ENCODE measurements at regions not wholly inside any gene's neighbourhood (a gene's known extent, or its start where the extent isn't known, plus 50 kb on each side); places are given as distances from the start of the nearest gene placed in this dataset.

DNA sequence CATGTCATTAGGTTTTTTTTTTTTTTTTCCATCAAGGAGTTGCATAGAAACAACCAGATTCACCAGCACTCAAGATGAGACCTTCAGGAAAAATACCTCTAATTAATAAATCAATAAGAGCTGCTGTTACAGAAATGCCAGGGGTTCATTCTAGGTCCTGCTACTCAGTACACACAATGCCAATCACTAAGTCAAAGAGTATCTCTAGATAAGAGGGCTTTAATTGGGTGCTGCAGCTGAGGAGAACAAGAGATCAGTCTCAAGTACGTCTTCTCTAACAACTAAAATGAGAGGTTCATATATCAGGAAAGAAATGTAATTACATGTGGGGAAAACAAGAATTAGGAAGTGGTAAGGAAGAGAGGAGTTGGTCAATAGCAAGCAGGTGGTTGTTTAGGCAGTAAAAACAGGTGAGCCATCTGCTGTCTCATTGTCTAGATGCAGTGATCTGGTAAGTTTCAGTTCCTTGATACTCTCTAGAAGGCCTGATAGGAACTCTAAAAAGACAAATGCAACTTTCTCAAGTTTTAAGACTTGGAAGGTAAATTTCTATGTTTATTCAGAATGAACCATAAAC, 272.9 kb upstream of the ZWINT start:
- POLR2A ChIA-PET: no interaction called here
- 100% methylated on average over 1 of the region's 1 CpG for WGBS (ENCODE audit: insufficient coverage)
- Histone ChIP-seq H3K27me3 (replicated peaks in 1 of 2; ENCODE audit: control insufficient read depth in 2 of 2, extremely low read depth in 1 of 2, insufficient read depth in 2 of 2, low read length in 1 of 2) (no peaks in the 10 kb centered on the region), H3K4me3 (ENCODE audit: control insufficient read depth in 1 of 2, extremely low read depth in 1 of 2, low read length in 1 of 2) (no peak overlapping the region), H3K36me3 (ENCODE audit: control insufficient read depth in 2 of 2, extremely low read depth in 1 of 2, insufficient read depth in 1 of 2, low read length in 1 of 2) (no peaks in the 10 kb centered on the region), H3K4me1 (ENCODE audit: control insufficient read depth in 1 of 2, extremely low read depth in 1 of 2, insufficient read depth in 2 of 2, low read length in 2 of 2) (no peaks in the 10 kb centered on the region), H3K27ac (ENCODE audit: low read length) (no peak overlapping the region), H3K9me3 (no peaks in the 10 kb centered on the region)
- no peak overlapping the region for H3K27ac Mint-ChIP-seq
- no peaks in the 10 kb centered on the region for H3K27me3 Mint-ChIP-seq
- CTCF ChIA-PET: no interaction called here
- H3K4me1 Mint-ChIP-seq: no peaks in the 10 kb centered on the region
- no peak overlapping the region for H3K4me3 Mint-ChIP-seq
- DNase-seq: no peak
- no peaks in the 10 kb centered on the region for H3K36me3 Mint-ChIP-seq
- peaks cover 6 to 19% (median 17%) of the 10 kb centered on the region in 3 donors for H3K9me3 Mint-ChIP-seq
- ATAC-seq (replicated peaks in 1 of 4): no peak

DNA sequence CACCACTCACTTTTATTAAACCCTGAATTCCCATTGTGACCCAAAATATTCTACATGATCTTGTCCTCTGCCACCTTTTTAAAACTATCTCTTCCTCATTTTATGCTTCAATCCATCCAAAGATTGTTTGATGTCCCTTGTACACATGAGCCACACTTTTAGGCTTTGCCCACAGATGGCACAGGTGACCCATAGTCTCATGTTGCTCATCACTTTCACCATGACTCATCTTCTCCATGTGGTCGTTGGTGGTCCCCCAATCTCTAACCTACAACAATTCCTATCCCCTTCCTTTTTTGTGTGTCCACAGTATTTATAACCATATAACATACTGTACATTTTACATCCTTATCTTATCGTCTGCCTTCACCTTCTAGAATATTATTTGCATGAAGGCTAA, 271.5 kb upstream of the ZWINT start:
- ATAC-seq (replicated peaks in 1 of 4) (no peak), DNase-seq (no peak)
- H3K4me3 ChIP-seq (ENCODE audit: control insufficient read depth in 1 of 2, extremely low read depth in 1 of 2, low read length in 1 of 2): no peak overlapping the region
- H3K9me3 ChIP-seq: no peaks in the 10 kb centered on the region
- H3K9me3 Mint-ChIP-seq: peaks cover 7 to 21% (median 19%) of the 10 kb centered on the region in 3 donors
- whole genome bisulfite sequencing (ENCODE audit: insufficient coverage): 0% methylated on average over 1 of the region's 2 CpGs
- POLR2A ChIA-PET: no interaction called here
- H3K27ac ChIP-seq (ENCODE audit: low read length): no peak overlapping the region
- H3K4me1 ChIP-seq (ENCODE audit: control insufficient read depth in 1 of 2, extremely low read depth in 1 of 2, insufficient read depth in 2 of 2, low read length in 2 of 2): no peaks in the 10 kb centered on the region
- H3K27me3 Mint-ChIP-seq: no peaks in the 10 kb centered on the region
- no peaks in the 10 kb centered on the region for H3K36me3 Mint-ChIP-seq
- no peak overlapping the region for H3K4me3 Mint-ChIP-seq
- H3K27ac Mint-ChIP-seq: no peak overlapping the region
- H3K36me3 ChIP-seq (ENCODE audit: control insufficient read depth in 2 of 2, extremely low read depth in 1 of 2, insufficient read depth in 1 of 2, low read length in 1 of 2): no peaks in the 10 kb centered on the region
- H3K27me3 ChIP-seq (replicated peaks in 1 of 2; ENCODE audit: control insufficient read depth in 2 of 2, extremely low read depth in 1 of 2, insufficient read depth in 2 of 2, low read length in 1 of 2): no peaks in the 10 kb centered on the region
- H3K4me1 Mint-ChIP-seq: no peaks in the 10 kb centered on the region
- CTCF ChIA-PET: no interaction called here

DNA sequence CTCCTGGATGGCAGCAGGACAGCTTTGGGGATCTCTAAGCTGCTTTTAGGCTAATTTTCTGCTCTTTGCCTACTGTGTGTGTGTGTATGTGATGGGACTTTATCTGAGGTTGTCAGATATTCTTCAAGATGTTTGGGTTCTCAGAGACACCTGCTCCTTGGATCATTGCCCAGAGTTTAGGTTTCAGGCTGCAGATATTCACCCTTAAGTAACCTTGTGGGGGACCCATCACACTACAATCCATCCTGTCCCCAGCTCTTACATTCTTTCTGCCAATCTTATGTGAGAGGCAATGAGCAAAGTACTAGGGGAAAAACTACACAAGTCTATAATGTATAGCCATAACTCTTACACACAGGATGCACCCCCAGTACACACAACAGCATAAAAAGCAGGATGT, 263.0 kb upstream of the ZWINT start:
- Mint-ChIP-seq H3K4me1 (peaks cover 0 to 7% (median 0%) of the 10 kb centered on the region in 3 donors), H3K27me3 (no peaks in the 10 kb centered on the region), H3K4me3 (no peak overlapping the region), H3K36me3 (no peaks in the 10 kb centered on the region), H3K9me3 (peaks cover 4 to 23% (median 7%) of the 10 kb centered on the region in 3 donors), H3K27ac (no peak overlapping the region)
- H3K9me3 ChIP-seq: no peaks in the 10 kb centered on the region
- no peak overlapping the region for H3K4me3 ChIP-seq (ENCODE audit: control insufficient read depth in 1 of 2, extremely low read depth in 1 of 2, low read length in 1 of 2)
- no peak overlapping the region for H3K27ac ChIP-seq (ENCODE audit: low read length)
- no peaks in the 10 kb centered on the region for H3K36me3 ChIP-seq (ENCODE audit: control insufficient read depth in 2 of 2, extremely low read depth in 1 of 2, insufficient read depth in 1 of 2, low read length in 1 of 2)
- H3K27me3 ChIP-seq (replicated peaks in 1 of 2; ENCODE audit: control insufficient read depth in 2 of 2, extremely low read depth in 1 of 2, insufficient read depth in 2 of 2, low read length in 1 of 2): no peaks in the 10 kb centered on the region
- no peaks in the 10 kb centered on the region for H3K4me1 ChIP-seq (ENCODE audit: control insufficient read depth in 1 of 2, extremely low read depth in 1 of 2, insufficient read depth in 2 of 2, low read length in 2 of 2)
- DNase-seq (no peak), ATAC-seq (replicated peaks in 1 of 4) (no peak)
- ChIA-PET POLR2A (no interaction called here), CTCF (no interaction called here)

GRCh38 chr10:56623064-56623463, 262.0 kb upstream of the ZWINT start:
- H3K27me3 Mint-ChIP-seq: no peaks in the 10 kb centered on the region
- DNase-seq: no peak
- Histone ChIP-seq H3K9me3 (no peaks in the 10 kb centered on the region), H3K4me1 (ENCODE audit: control insufficient read depth in 1 of 2, extremely low read depth in 1 of 2, insufficient read depth in 2 of 2, low read length in 2 of 2) (no peaks in the 10 kb centered on the region), H3K4me3 (ENCODE audit: control insufficient read depth in 1 of 2, extremely low read depth in 1 of 2, low read length in 1 of 2) (no peak overlapping the region), H3K36me3 (ENCODE audit: control insufficient read depth in 2 of 2, extremely low read depth in 1 of 2, insufficient read depth in 1 of 2, low read length in 1 of 2) (no peaks in the 10 kb centered on the region), H3K27ac (ENCODE audit: low read length) (no peak overlapping the region), H3K27me3 (replicated peaks in 1 of 2; ENCODE audit: control insufficient read depth in 2 of 2, extremely low read depth in 1 of 2, insufficient read depth in 2 of 2, low read length in 1 of 2) (no peaks in the 10 kb centered on the region)
- H3K9me3 Mint-ChIP-seq: peaks cover 0 to 17% (median 7%) of the 10 kb centered on the region in 3 donors
- H3K4me1 Mint-ChIP-seq: peaks cover 0 to 7% (median 0%) of the 10 kb centered on the region in 3 donors
- H3K27ac Mint-ChIP-seq: no peak overlapping the region
- no peak for ATAC-seq (replicated peaks in 1 of 4)
- CTCF ChIA-PET: no interaction called here
- peak overlapping the region in 1 of 3 donors; percentile 37 for H3K4me3 Mint-ChIP-seq
- POLR2A ChIA-PET: no interaction called here
- H3K36me3 Mint-ChIP-seq: no peaks in the 10 kb centered on the region
- WGBS (ENCODE audit: insufficient coverage): no CpG with 5 or more reads among the region's 2 CpGs

- peaks cover 2 to 17% (median 5%) of the 10 kb centered on the region in 3 donors for H3K9me3 Mint-ChIP-seq
- H3K4me3 ChIP-seq (ENCODE audit: control insufficient read depth in 1 of 2, extremely low read depth in 1 of 2, low read length in 1 of 2): no peak overlapping the region
- H3K36me3 ChIP-seq (ENCODE audit: control insufficient read depth in 2 of 2, extremely low read depth in 1 of 2, insufficient read depth in 1 of 2, low read length in 1 of 2): no peaks in the 10 kb centered on the region
- H3K4me1 ChIP-seq (ENCODE audit: control insufficient read depth in 1 of 2, extremely low read depth in 1 of 2, insufficient read depth in 2 of 2, low read length in 2 of 2): no peaks in the 10 kb centered on the region
- DNase-seq: no peak
- no CpG with 5 or more reads among the region's 2 CpGs for WGBS (ENCODE audit: insufficient coverage)
- POLR2A ChIA-PET: no interaction called here
- H3K4me3 Mint-ChIP-seq: peak overlapping the region; percentile 29 to 37 (median 35)
- H3K27me3 ChIP-seq (replicated peaks in 1 of 2; ENCODE audit: control insufficient read depth in 2 of 2, extremely low read depth in 1 of 2, insufficient read depth in 2 of 2, low read length in 1 of 2): no peaks in the 10 kb centered on the region
- no peaks in the 10 kb centered on the region for H3K27me3 Mint-ChIP-seq
- H3K9me3 ChIP-seq: no peaks in the 10 kb centered on the region
- no peaks in the 10 kb centered on the region for H3K36me3 Mint-ChIP-seq
- no peak for ATAC-seq (replicated peaks in 1 of 4)
- H3K4me1 Mint-ChIP-seq: peaks cover 0 to 7% (median 0%) of the 10 kb centered on the region in 3 donors
- CTCF ChIA-PET: no interaction called here
- peak overlapping the region; percentile 33 to 41 for H3K27ac Mint-ChIP-seq
- H3K27ac ChIP-seq (ENCODE audit: low read length): no peak overlapping the region
Observed at GRCh38 chr10:56622335-56622973, 261.4 kb upstream of the ZWINT start.

- Histone ChIP-seq H3K27me3 (replicated peaks in 1 of 2; ENCODE audit: control insufficient read depth in 2 of 2, extremely low read depth in 1 of 2, insufficient read depth in 2 of 2, low read length in 1 of 2) (no peaks in the 10 kb centered on the region), H3K4me1 (ENCODE audit: control insufficient read depth in 1 of 2, extremely low read depth in 1 of 2, insufficient read depth in 2 of 2, low read length in 2 of 2) (no peaks in the 10 kb centered on the region), H3K9me3 (no peaks in the 10 kb centered on the region), H3K4me3 (ENCODE audit: control insufficient read depth in 1 of 2, extremely low read depth in 1 of 2, low read length in 1 of 2) (no peak overlapping the region), H3K27ac (ENCODE audit: low read length) (no peak overlapping the region), H3K36me3 (ENCODE audit: control insufficient read depth in 2 of 2, extremely low read depth in 1 of 2, insufficient read depth in 1 of 2, low read length in 1 of 2) (no peaks in the 10 kb centered on the region)
- H3K27ac Mint-ChIP-seq: no peak overlapping the region
- CTCF ChIA-PET: no interaction called here
- no peaks in the 10 kb centered on the region for H3K36me3 Mint-ChIP-seq
- H3K27me3 Mint-ChIP-seq: no peaks in the 10 kb centered on the region
- POLR2A ChIA-PET: interaction anchor here in 1 of 2 donors (0.7 kb wide), 1 partner anchor 9 kb away, joined by 3 read pairs; no protein-coding TSS in a partner anchor
- no peak overlapping the region for H3K4me3 Mint-ChIP-seq
- no peak for DNase-seq
- peaks cover 0 to 5% (median 5%) of the 10 kb centered on the region in 3 donors for H3K9me3 Mint-ChIP-seq
- ATAC-seq (replicated peaks in 1 of 4): no peak
- H3K4me1 Mint-ChIP-seq: no peaks in the 10 kb centered on the region
- WGBS (ENCODE audit: insufficient coverage): no CpG with 5 or more reads among the region's 1 CpG
Observed at GRCh38 chr10:56606202-56606601, 245.1 kb upstream of the ZWINT start.

Measured in T-cell (primary cell).